ENCODE measurements at regions not wholly inside any gene's neighbourhood (a gene's known extent, or its start where the extent isn't known, plus 50 kb on each side); places are given as distances from the start of the nearest gene placed in this dataset.

DNA sequence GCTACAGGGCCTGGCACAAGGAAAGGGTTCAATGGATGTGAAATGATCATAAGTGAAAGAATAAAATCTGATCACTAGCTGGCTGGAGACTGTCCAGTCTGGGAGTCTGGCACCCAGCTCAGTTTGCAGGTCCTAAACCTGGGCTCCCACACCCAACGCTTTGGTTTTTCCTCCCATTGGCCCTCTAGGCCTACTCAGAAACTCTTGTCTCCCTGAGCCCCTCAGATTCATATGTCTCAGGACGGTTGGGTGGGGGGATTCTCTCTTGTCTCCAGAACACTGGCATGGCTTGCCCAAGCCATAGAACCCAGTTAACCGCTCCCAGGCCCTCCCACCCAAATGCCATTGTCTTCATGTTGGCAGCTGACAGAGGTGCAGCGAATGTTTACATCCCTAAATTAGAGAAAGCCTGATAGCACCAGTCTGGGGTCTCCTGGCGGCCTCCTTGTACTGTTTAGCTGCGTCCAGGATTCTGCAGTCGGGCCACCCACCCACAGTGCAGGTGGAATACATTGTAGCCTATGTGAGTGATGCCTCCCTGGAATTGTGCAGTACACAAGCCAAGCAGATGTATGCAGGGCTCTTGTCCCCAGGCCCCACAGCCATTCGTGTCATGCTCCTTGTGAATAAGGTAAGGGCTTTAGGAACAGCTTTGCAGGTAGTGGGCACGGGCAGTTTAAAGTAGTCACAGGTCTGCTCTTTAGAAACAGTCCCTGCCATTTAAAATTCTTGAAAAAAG is 266.3 kb downstream of the XXYLT1 start:
- H3K4me2 ChIP-seq (ENCODE audit: low read length): no peak overlapping the region
- TF ChIP-seq, protein P1, sequence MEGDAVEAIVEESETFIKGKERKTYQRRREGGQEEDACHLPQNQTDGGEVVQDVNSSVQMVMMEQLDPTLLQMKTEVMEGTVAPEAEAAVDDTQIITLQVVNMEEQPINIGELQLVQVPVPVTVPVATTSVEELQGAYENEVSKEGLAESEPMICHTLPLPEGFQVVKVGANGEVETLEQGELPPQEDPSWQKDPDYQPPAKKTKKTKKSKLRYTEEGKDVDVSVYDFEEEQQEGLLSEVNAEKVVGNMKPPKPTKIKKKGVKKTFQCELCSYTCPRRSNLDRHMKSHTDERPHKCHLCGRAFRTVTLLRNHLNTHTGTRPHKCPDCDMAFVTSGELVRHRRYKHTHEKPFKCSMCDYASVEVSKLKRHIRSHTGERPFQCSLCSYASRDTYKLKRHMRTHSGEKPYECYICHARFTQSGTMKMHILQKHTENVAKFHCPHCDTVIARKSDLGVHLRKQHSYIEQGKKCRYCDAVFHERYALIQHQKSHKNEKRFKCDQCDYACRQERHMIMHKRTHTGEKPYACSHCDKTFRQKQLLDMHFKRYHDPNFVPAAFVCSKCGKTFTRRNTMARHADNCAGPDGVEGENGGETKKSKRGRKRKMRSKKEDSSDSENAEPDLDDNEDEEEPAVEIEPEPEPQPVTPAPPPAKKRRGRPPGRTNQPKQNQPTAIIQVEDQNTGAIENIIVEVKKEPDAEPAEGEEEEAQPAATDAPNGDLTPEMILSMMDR (IDR thresholded peaks at IDR 0.05; ENCODE audit: low read depth, low read length, poor library complexity, severe bottlenecking): no peak
- TF ChIP-seq EZH2phosphoT487 (IDR thresholded peaks at IDR 0.05; ENCODE audit: borderline replicate concordance, low read length): no peak
- no peaks in the 10 kb centered on the region for H3F3A ChIP-seq (ENCODE audit: control insufficient read depth, insufficient read depth)
- H3K4me1 ChIP-seq (ENCODE audit: control insufficient read depth, low read length): peaks cover 17% of the 10 kb centered on the region
- no peaks in the 10 kb centered on the region for H3K36me3 ChIP-seq (ENCODE audit: control insufficient read depth, low read length)
- peaks cover 23% of the 10 kb centered on the region for H3K27me3 ChIP-seq (ENCODE audit: control insufficient read depth, low read length)
- no peak overlapping the region for H3K27ac ChIP-seq (ENCODE audit: low read depth, low read length)
- H3K4me3 ChIP-seq (ENCODE audit: low read length): no peak overlapping the region
- no peaks in the 10 kb centered on the region for H3K79me2 ChIP-seq (ENCODE audit: control insufficient read depth, low read length)
- H3K9me3 ChIP-seq (ENCODE audit: control insufficient read depth, insufficient read depth, low read length): no peaks in the 10 kb centered on the region
- no peaks in the 10 kb centered on the region for H3K9me2 ChIP-seq (replicated peaks; ENCODE audit: control insufficient read depth, low read length)
- H4K20me1 ChIP-seq (ENCODE audit: control insufficient read depth, insufficient read depth, low read depth, low read length): no peaks in the 10 kb centered on the region

DNA sequence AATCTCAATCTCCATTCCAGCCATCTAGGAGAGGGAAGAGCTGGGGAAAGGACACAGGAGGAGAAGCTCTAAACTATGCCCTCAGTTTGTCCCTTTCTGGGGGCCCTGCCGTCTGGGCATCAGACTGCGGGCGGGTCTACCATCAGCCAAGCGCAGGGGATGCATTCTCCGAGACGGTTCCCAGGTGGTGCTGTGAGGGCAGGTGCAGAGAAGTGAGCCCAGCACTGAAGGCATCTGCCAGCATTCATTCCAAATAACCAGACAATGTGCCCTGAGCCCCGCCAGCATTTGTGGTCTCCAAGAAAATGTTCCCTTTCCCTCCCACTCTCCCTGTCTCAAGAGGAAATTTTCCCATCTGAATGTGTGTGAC is 265.7 kb downstream of the XXYLT1 start:
- H3K4me2 ChIP-seq (ENCODE audit: low read length): no peak overlapping the region
- peaks cover 27% of the 10 kb centered on the region for H3K27me3 ChIP-seq (ENCODE audit: control insufficient read depth, low read length)
- no peak overlapping the region for H3K4me3 ChIP-seq (ENCODE audit: low read length)
- no peaks in the 10 kb centered on the region for H3K79me2 ChIP-seq (ENCODE audit: control insufficient read depth, low read length)
- H3K9me3 ChIP-seq (ENCODE audit: control insufficient read depth, insufficient read depth, low read length): no peaks in the 10 kb centered on the region
- TF ChIP-seq EZH2phosphoT487 (IDR thresholded peaks at IDR 0.05; ENCODE audit: borderline replicate concordance, low read length): no peak
- TF ChIP-seq, protein P1 (IDR thresholded peaks at IDR 0.05; ENCODE audit: low read depth, low read length, poor library complexity, severe bottlenecking): no peak
- H3K36me3 ChIP-seq (ENCODE audit: control insufficient read depth, low read length): no peaks in the 10 kb centered on the region
- no peaks in the 10 kb centered on the region for H4K20me1 ChIP-seq (ENCODE audit: control insufficient read depth, insufficient read depth, low read depth, low read length)
- H3K9me2 ChIP-seq (replicated peaks; ENCODE audit: control insufficient read depth, low read length): no peaks in the 10 kb centered on the region
- peaks cover 17% of the 10 kb centered on the region for H3K4me1 ChIP-seq (ENCODE audit: control insufficient read depth, low read length)
- no peak overlapping the region for H3K27ac ChIP-seq (ENCODE audit: low read depth, low read length)
- H3F3A ChIP-seq (ENCODE audit: control insufficient read depth, insufficient read depth): no peaks in the 10 kb centered on the region

DNA sequence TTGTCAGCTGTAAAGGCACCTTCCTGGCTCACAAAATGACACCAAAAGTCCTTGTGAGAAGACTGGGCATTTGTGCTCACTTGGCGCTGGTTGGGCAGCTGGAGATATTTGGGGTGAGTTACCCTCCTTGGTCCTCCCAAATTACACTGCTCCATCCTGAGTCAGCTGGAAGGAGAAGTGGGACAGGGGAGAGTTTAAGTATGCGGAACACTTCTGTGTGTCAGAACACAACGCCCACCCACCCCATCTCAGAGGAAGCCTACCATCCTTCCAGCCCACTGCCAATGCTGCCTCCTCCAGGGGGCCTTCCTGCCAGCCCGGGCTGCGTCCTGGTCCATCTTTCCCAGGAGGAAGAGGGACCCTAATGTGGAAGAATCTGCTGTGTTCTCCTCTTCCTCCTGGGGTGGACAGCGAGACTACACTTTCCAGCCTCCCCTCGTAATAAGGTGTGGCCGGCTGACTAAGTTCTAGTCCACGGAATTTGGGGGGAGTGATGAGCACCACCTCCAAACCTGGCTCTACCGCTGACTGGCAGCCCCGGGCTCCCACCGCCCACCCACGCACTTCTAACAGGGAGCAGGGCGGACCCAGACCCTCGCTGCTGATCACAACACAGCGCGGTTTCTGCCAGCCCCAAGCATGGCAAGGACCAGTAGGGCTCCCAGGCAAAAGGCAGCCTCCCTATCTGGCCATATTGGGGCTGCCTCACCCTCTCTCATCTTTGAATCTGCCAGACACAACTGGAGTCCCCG is 265.0 kb downstream of the XXYLT1 start:
- H3K36me3 ChIP-seq (ENCODE audit: control insufficient read depth, low read length): no peaks in the 10 kb centered on the region
- no peaks in the 10 kb centered on the region for H3K9me3 ChIP-seq (ENCODE audit: control insufficient read depth, insufficient read depth, low read length)
- peaks cover 28% of the 10 kb centered on the region for H3K27me3 ChIP-seq (ENCODE audit: control insufficient read depth, low read length)
- H3K27ac ChIP-seq (ENCODE audit: low read depth, low read length): no peak overlapping the region
- no peak for TF ChIP-seq EZH2phosphoT487 (IDR thresholded peaks at IDR 0.05; ENCODE audit: borderline replicate concordance, low read length)
- TF ChIP-seq, protein P1 (IDR thresholded peaks at IDR 0.05; ENCODE audit: low read depth, low read length, poor library complexity, severe bottlenecking): no peak
- H3K79me2 ChIP-seq (ENCODE audit: control insufficient read depth, low read length): no peaks in the 10 kb centered on the region
- no peak overlapping the region for H3K4me3 ChIP-seq (ENCODE audit: low read length)
- H3K9me2 ChIP-seq (replicated peaks; ENCODE audit: control insufficient read depth, low read length): no peaks in the 10 kb centered on the region
- no peaks in the 10 kb centered on the region for H3F3A ChIP-seq (ENCODE audit: control insufficient read depth, insufficient read depth)
- no peak overlapping the region for H3K4me2 ChIP-seq (ENCODE audit: low read length)
- peaks cover 17% of the 10 kb centered on the region for H3K4me1 ChIP-seq (ENCODE audit: control insufficient read depth, low read length)
- no peaks in the 10 kb centered on the region for H4K20me1 ChIP-seq (ENCODE audit: control insufficient read depth, insufficient read depth, low read depth, low read length)

Measured in DOHH2 (cell line).